ENCODE measurements at regions not wholly inside any gene's neighbourhood (a gene's known extent, or its start where the extent isn't known, plus 50 kb on each side); places are given as distances from the start of the nearest gene placed in this dataset.

- TF ChIP-seq CTCF (IDR thresholded peaks at IDR 0.05; ENCODE audit: control extremely low read depth, extremely low read depth, low read depth, missing control alignments): no peak
- ChIA-PET CTCF (no interaction called here), POLR2A (no interaction called here)
- DNase-seq (ENCODE audit: extremely low spot score): no peak
Observed at GRCh38 chr17:73840829-73841228, 196.6 kb upstream of the SDK2 start.

- no peak for TF ChIP-seq CTCF (IDR thresholded peaks at IDR 0.05; ENCODE audit: control extremely low read depth, extremely low read depth, low read depth, missing control alignments)
- CTCF ChIA-PET: no interaction called here
- no peak for DNase-seq (ENCODE audit: extremely low spot score)
- POLR2A ChIA-PET: no interaction called here
Observed at GRCh38 chr17:73841431-73842060, 197.3 kb upstream of the SDK2 start.

- no peak for DNase-seq (ENCODE audit: extremely low spot score)
- TF ChIP-seq CTCF (IDR thresholded peaks at IDR 0.05; ENCODE audit: control extremely low read depth, extremely low read depth, low read depth, missing control alignments): no peak
- CTCF ChIA-PET: no interaction called here
- POLR2A ChIA-PET: no interaction called here
Observed at GRCh38 chr17:73847952-73848351, 203.7 kb upstream of the SDK2 start.

GRCh38 chr17:73850426-73850825, 206.2 kb upstream of the SDK2 start:
- TF ChIP-seq CTCF (IDR thresholded peaks at IDR 0.05; ENCODE audit: control extremely low read depth, extremely low read depth, low read depth, missing control alignments): no peak
- ChIA-PET CTCF (no interaction called here), POLR2A (no interaction called here)

GRCh38 chr17:73851091-73851490, 206.8 kb upstream of the SDK2 start:
- ChIA-PET POLR2A (no interaction called here), CTCF (no interaction called here)
- DNase-seq (ENCODE audit: extremely low spot score): no peak
- no peak for TF ChIP-seq CTCF (IDR thresholded peaks at IDR 0.05; ENCODE audit: control extremely low read depth, extremely low read depth, low read depth, missing control alignments)

More at GRCh38 chr17:73850426-73850825, 206.2 kb upstream of the SDK2 start:
- DNase-seq (ENCODE audit: extremely low spot score): no peak

GRCh38 chr17:73851921-73852320, 207.7 kb upstream of the SDK2 start:
- CTCF ChIA-PET: no interaction called here
- no peak for DNase-seq (ENCODE audit: extremely low spot score)
- TF ChIP-seq CTCF (IDR thresholded peaks at IDR 0.05; ENCODE audit: control extremely low read depth, extremely low read depth, low read depth, missing control alignments): no peak
- POLR2A ChIA-PET: no interaction called here

All from GM10248 (cell line).